Mesenchymal stem cell (in vitro differentiated cells and primary cell): ENCODE measurements at regions not wholly inside any gene's neighbourhood (a gene's known extent, or its start where the extent isn't known, plus 50 kb on each side); places are given as distances from the start of the nearest gene placed in this dataset.
A peak's percentile ranks its signal among the peaks of the same experiment; 100 is the strongest.

Experiments used
- DNase-seq: peaks from one replicate; pipeline ENCODE4 v3.0.0-alpha.2; 2013
- H2AFZ ChIP-seq: one replicate; pipeline ENCODE4 v1.6.1; 2013; ENCODE audit warnings: low read depth, mild to moderate bottlenecking, control low read depth, inconsistent platforms, low read length, moderate library complexity
- H2AK5ac ChIP-seq: 2 replicates; pipeline ENCODE4 v1.6.1; 2013; ENCODE audit warnings: low read length, moderate library complexity, mild to moderate bottlenecking, inconsistent platforms; ENCODE audit not compliant: severe bottlenecking
- H2BK120ac ChIP-seq: one replicate; pipeline ENCODE4 v1.6.1; 2013; ENCODE audit warnings: low read depth, mild to moderate bottlenecking, inconsistent platforms, low read length, moderate library complexity
- H2BK12ac ChIP-seq, 2 experiments: one replicate each; pipeline ENCODE4 v1.6.1; 2013; ENCODE audit warnings: inconsistent platforms in 2 of 2, low read length in 2 of 2, mild to moderate bottlenecking in 2 of 2, moderate library complexity in 2 of 2, control low read depth in 1 of 2
- H2BK15ac ChIP-seq: one replicate; pipeline ENCODE4 v1.6.1; 2013; ENCODE audit warnings: mild to moderate bottlenecking, low read depth, inconsistent platforms; ENCODE audit not compliant: poor library complexity, severe bottlenecking
- H2BK5ac ChIP-seq: 2 replicates; pipeline ENCODE4 v1.6.1; 2013; ENCODE audit warnings: low read depth, mild to moderate bottlenecking, low read length, control low read depth, inconsistent platforms; ENCODE audit not compliant: poor library complexity, severe bottlenecking
- H3K14ac ChIP-seq, 2 experiments: one replicate each; pipeline ENCODE4 v1.6.1; 2013; ENCODE audit warnings: inconsistent platforms in 2 of 2, low read length in 2 of 2, control low read depth in 1 of 2, mild to moderate bottlenecking in 1 of 2, moderate library complexity in 1 of 2
- H3K18ac ChIP-seq, 2 experiments: one replicate each; pipeline ENCODE4 v1.6.1; 2013; ENCODE audit warnings: inconsistent platforms in 2 of 2, low read length in 2 of 2, control low read depth in 1 of 2, low read depth in 1 of 2, mild to moderate bottlenecking in 1 of 2
- H3K23ac ChIP-seq, 2 experiments: one replicate each; pipeline ENCODE4 v1.6.1; 2013; ENCODE audit warnings: inconsistent platforms in 2 of 2, low read length in 2 of 2, mild to moderate bottlenecking in 2 of 2, moderate library complexity in 2 of 2, control low read depth in 1 of 2
- H3K27ac ChIP-seq: 2 replicates; pipeline ENCODE4 v1.5.1; 2013; ENCODE audit warnings: mild to moderate bottlenecking, moderate library complexity, low read length, control low read depth, inconsistent platforms; ENCODE audit not compliant: poor library complexity, severe bottlenecking
- H3K27me3 ChIP-seq, 2 experiments: 2 replicates each; pipeline versions ENCODE4 v1.6.1 to v1.7.0; 2013; ENCODE audit warnings: low read length in 2 of 2, mild to moderate bottlenecking in 2 of 2, moderate library complexity in 2 of 2, control low read depth in 1 of 2, inconsistent platforms in 1 of 2; ENCODE audit not compliant: control insufficient read depth in 1 of 2, insufficient read depth in 1 of 2
- H3K36me3 ChIP-seq, 2 experiments: 2 replicates each; pipeline versions ENCODE4 v1.6.1 to v1.7.0; 2013; ENCODE audit warnings: low read length in 2 of 2, control low read depth in 1 of 2, inconsistent platforms in 1 of 2, low read depth in 1 of 2, mild to moderate bottlenecking in 1 of 2; ENCODE audit not compliant: insufficient read depth in 2 of 2, control insufficient read depth in 1 of 2
- H3K4ac ChIP-seq, 2 experiments: one replicate each; pipeline ENCODE4 v1.6.1; 2013; ENCODE audit warnings: inconsistent platforms in 2 of 2, low read length in 2 of 2, mild to moderate bottlenecking in 2 of 2, moderate library complexity in 2 of 2, control low read depth in 1 of 2, low read depth in 1 of 2
- H3K4me1 ChIP-seq: 2 replicates; pipeline ENCODE4 v1.6.1; 2013; ENCODE audit warnings: low read depth, low read length, control low read depth; ENCODE audit not compliant: control insufficient read depth, insufficient read depth
- H3K4me2 ChIP-seq: 2 replicates; pipeline ENCODE4 v1.6.1; 2013; ENCODE audit warnings: low read length, mild to moderate bottlenecking, inconsistent platforms; ENCODE audit not compliant: poor library complexity, severe bottlenecking
- H3K4me3 ChIP-seq, 2 experiments: 2 replicates each; pipeline versions ENCODE4 v1.5.1 to v1.7.0; 2013; ENCODE audit warnings: low read length in 2 of 2, mild to moderate bottlenecking in 2 of 2, control low read depth in 1 of 2, low read depth in 1 of 2; ENCODE audit not compliant: insufficient read depth in 1 of 2
- H3K79me1 ChIP-seq: replicated peaks from 2 replicates; pipeline ENCODE4 v1.6.1; 2013; ENCODE audit warnings: mild to moderate bottlenecking, control low read depth, low read length, inconsistent platforms; ENCODE audit not compliant: poor library complexity, severe bottlenecking
- H3K9ac ChIP-seq: 2 replicates; pipeline ENCODE4 v1.7.0; 2013; ENCODE audit warnings: mild to moderate bottlenecking, low read length, moderate library complexity
- H3K9me3 ChIP-seq: 2 replicates; pipeline ENCODE4 v1.7.0; 2013; ENCODE audit warnings: mild to moderate bottlenecking, low read length; ENCODE audit not compliant: control insufficient read depth
- H4K8ac ChIP-seq: one replicate; pipeline ENCODE4 v1.6.1; 2013; ENCODE audit warnings: inconsistent platforms, mild to moderate bottlenecking, low read length, moderate library complexity
- H4K91ac ChIP-seq: one replicate; pipeline ENCODE4 v1.6.1; 2013; ENCODE audit warnings: mild to moderate bottlenecking, low read length, inconsistent platforms
- WGBS: methylation state at CpG from one replicate; pipeline ENCODE4 v1.1.7; 2013; ENCODE audit warnings: mixed read lengths; 5-methylcytosine and 5-hydroxymethylcytosine counted together

GRCh38 chr2:222799262-222799918 lies 61.4 kb upstream of the ACSL3 start:
- Histone ChIP-seq H2BK120ac (no peak overlapping the region), H3K4me3 (no peak overlapping the region), H2BK5ac (no peak overlapping the region), H2AFZ (no peak overlapping the region), H3K4ac (no peak overlapping the region), H2AK5ac (no peak overlapping the region), H4K8ac (no peak overlapping the region), H3K23ac (no peak overlapping the region), H3K4me2 (no peak overlapping the region), H4K91ac (no peak overlapping the region), H3K18ac (peak overlapping the region in 1 of 2 experiments; percentile 13), H3K79me1 (no peaks in the 10 kb centered on the region), H3K9me3 (no peaks in the 10 kb centered on the region), H3K4me1 (peaks cover 4% of the 10 kb centered on the region), H2BK15ac (no peak overlapping the region), H3K36me3 (no peaks in the 10 kb centered on the region), H3K27me3 (no peaks in the 10 kb centered on the region), H3K27ac (no peak overlapping the region), H3K14ac (no peak overlapping the region), H3K9ac (no peak overlapping the region), H2BK12ac (no peak overlapping the region)
- DNase-seq = no peak
- 95% methylated on average over 7 of the region's 7 CpGs for WGBS

- H3K4ac ChIP-seq = no peak overlapping the region
- H3K9me3 ChIP-seq = no peaks in the 10 kb centered on the region
- no peak overlapping the region for H3K18ac ChIP-seq
- no peaks in the 10 kb centered on the region for H3K27me3 ChIP-seq
- H2BK5ac ChIP-seq = no peak overlapping the region
- no peaks in the 10 kb centered on the region for H3K36me3 ChIP-seq
- 91% methylated on average over 5 of the region's 5 CpGs for WGBS
- no peak overlapping the region for H3K27ac ChIP-seq
- H3K14ac ChIP-seq = no peak overlapping the region
- H3K4me2 ChIP-seq = no peak overlapping the region
- no peaks in the 10 kb centered on the region for H3K4me1 ChIP-seq
- H3K4me3 ChIP-seq = no peak overlapping the region
- H3K79me1 ChIP-seq = no peaks in the 10 kb centered on the region
- H2BK12ac ChIP-seq = no peak overlapping the region
- H4K91ac ChIP-seq = peak overlapping the region; percentile 32
- H2BK120ac ChIP-seq = no peak overlapping the region
- no peak overlapping the region for H2BK15ac ChIP-seq
- H2AK5ac ChIP-seq = no peak overlapping the region
- no peak overlapping the region for H3K9ac ChIP-seq
- H4K8ac ChIP-seq = no peak overlapping the region
- no peak overlapping the region for H2AFZ ChIP-seq
- no peak overlapping the region for H3K23ac ChIP-seq
- DNase-seq = no peak
Measured at GRCh38 chr2:222802514-222803196, 58.2 kb upstream of the ACSL3 start.

- Histone ChIP-seq H3K18ac (no peak overlapping the region), H3K4me1 (no peaks in the 10 kb centered on the region), H2AFZ (no peak overlapping the region), H4K8ac (no peak overlapping the region), H3K4me3 (no peak overlapping the region), H3K79me1 (no peaks in the 10 kb centered on the region), H3K4ac (no peak overlapping the region), H3K27ac (no peak overlapping the region), H3K23ac (no peak overlapping the region), H3K9ac (no peak overlapping the region), H2BK120ac (no peak overlapping the region), H3K36me3 (no peaks in the 10 kb centered on the region), H2BK5ac (no peak overlapping the region), H2AK5ac (no peak overlapping the region), H4K91ac (no peak overlapping the region), H3K9me3 (no peaks in the 10 kb centered on the region), H3K27me3 (no peaks in the 10 kb centered on the region), H3K14ac (no peak overlapping the region), H2BK15ac (no peak overlapping the region), H2BK12ac (no peak overlapping the region), H3K4me2 (no peak overlapping the region)
- DNase-seq = no peak
- 100% methylated on average over 2 of the region's 2 CpGs for WGBS
Measured at GRCh38 chr2:222804351-222804750, 56.5 kb upstream of the ACSL3 start.

- DNase-seq = peak; percentile 36
- Histone ChIP-seq H2AK5ac (no peak overlapping the region), H3K23ac (no peak overlapping the region), H2BK15ac (no peak overlapping the region), H3K9me3 (no peaks in the 10 kb centered on the region), H3K18ac (peak overlapping the region in 1 of 2 experiments; percentile 1), H3K27me3 (no peaks in the 10 kb centered on the region), H3K4me3 (no peak overlapping the region), H4K91ac (no peak overlapping the region), H2BK5ac (no peak overlapping the region), H3K14ac (no peak overlapping the region), H3K4ac (no peak overlapping the region), H3K27ac (no peak overlapping the region), H3K36me3 (no peaks in the 10 kb centered on the region), H3K4me1 (no peaks in the 10 kb centered on the region), H4K8ac (no peak overlapping the region), H2BK12ac (no peak overlapping the region), H3K79me1 (no peaks in the 10 kb centered on the region), H3K9ac (no peak overlapping the region), H3K4me2 (no peak overlapping the region), H2BK120ac (no peak overlapping the region), H2AFZ (no peak overlapping the region)
- 87% methylated on average over 5 of the region's 8 CpGs for WGBS
Measured at GRCh38 chr2:222805591-222806304, 55.1 kb upstream of the ACSL3 start.
